Activated gamma-delta T cell treated with Interleukin-2 at 50 U/mL for 16 hours (primary cell): ENCODE measurements at regions not wholly inside any gene's neighbourhood (a gene's known extent, or its start where the extent isn't known, plus 50 kb on each side); places are given as distances from the start of the nearest gene placed in this dataset.

Source experiments
- DNase-seq: peaks from one replicate; pipeline ENCODE4 v3.0.0-alpha.2; 2020

GRCh38 chr9:1598270-1598669, 416.9 kb upstream of the SMARCA2 start:
- no peak for DNase-seq

GRCh38 chr9:1599961-1600360, 415.2 kb upstream of the SMARCA2 start:
- no peak for DNase-seq

- DNase-seq = no peak
Measured at GRCh38 chr9:1604942-1605560, 410.1 kb upstream of the SMARCA2 start.

DNA sequence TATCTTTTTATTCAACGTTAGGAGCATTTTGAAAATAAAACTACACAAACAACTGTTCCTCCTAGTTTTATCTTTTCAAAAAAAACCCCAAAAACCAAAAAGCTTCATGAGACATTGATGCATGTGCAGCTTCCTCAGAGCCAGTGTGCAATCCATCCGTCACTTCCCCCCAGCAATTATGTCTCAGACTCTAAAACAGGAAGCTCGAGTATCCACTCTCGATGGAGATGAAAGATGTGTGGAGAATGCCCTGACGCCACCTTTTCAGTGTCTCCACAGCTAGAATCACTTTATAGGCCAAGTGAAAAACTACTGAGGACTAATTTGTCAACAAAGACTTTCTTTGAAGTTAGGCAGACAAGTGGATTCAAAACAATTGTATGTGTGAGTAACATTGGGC, 408.9 kb upstream of the SMARCA2 start:
- DNase-seq = no peak

- DNase-seq = no peak
Measured at GRCh38 chr9:1612886-1613285, 402.3 kb upstream of the SMARCA2 start.

DNA sequence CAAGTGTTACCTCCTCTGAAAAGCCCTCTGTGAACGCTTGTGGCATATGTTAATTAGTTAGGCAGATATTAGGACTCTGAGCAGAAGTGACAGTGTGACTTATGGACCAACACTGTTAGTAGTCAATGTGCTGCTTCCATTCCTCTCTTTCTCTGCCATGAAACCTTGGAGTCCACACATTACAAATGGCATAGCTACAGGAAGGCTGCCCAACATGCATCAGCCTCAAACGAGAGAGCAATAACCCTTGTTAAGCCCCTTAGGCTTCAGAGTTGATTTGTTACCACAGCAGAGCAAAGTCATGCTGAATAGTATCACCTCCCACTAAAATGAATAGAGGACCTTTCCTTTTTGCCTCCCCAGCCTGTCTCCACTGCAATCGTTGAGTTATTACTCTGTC, 397.7 kb upstream of the SMARCA2 start:
- no peak for DNase-seq

- DNase-seq = no peak
Measured at GRCh38 chr9:1619915-1620710, 395.0 kb upstream of the SMARCA2 start.

GRCh38 chr9:1637401-1637800, 377.7 kb upstream of the SMARCA2 start:
- no peak for DNase-seq

- DNase-seq = no peak
Measured at GRCh38 chr9:1639166-1639565, 376.0 kb upstream of the SMARCA2 start.

DNA sequence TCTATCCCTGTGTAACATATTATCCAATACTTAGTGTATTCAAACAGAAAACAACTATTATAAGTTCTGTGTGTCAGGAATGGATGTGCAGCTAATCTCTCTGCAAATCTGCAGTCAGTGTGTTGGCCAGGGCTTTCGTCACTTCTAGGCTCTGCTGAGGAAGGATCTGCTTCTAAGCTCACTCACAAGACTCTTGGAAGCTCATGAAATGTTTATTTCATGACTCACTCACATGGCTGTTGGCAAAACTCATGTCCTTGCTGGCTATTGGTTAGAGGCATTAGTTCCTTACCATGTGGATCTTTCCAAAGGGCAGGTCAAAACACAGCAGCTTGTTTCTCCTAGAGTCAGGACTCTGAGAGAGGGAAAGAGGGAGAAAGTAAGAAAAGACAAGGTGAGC, 367.4 kb upstream of the SMARCA2 start:
- DNase-seq = no peak

DNA sequence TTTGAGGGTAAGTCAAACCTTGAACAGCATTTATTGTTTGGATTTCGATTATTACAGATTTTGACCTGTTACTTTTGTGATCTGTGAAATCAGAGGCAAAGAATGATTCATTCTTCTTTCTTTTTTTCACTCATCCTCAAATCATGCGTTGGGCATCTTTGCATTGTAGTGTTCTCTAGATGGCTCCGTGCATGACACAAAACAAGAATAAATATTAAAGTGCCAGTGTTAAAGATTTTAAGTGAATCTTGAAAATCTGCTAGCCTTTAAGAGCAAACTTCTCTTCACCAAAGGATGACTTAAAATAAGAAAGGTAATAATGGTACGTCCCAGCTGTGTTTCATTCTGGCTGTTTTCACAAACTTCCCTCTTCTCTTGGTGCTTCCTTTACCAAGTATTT, 361.9 kb upstream of the SMARCA2 start:
- DNase-seq = no peak

DNA sequence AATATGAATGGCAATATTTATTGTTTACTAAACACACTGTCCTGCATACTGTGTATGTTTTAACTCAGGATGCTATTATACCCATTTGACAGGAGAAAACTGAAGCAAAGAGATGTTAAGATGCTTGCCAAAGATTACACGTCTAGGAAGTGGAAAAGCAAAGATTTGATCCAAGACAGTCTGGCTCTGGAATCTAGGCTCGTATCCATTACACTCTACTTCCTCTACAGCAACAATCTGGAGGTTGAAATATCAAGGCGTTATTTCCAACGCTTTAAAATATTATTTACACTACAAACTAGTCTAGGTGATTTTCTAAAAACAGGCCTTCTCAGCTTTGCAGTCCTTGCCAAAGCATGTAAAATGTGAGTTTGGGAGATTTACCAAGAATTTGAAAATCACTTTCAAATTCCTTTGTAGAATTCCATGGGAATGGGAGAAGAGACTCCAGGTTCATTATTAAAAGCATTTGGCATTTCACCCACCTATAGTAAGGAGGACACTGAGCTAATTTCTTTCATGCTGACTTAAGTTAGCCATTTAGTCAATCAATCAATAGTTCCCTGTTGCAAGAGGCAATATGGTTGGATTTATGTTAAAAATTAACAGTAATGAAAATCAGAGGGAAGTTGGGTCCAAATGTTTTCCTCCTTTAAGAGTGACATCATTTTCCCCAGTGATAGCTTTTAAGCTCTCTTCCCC, 356.3 kb upstream of the SMARCA2 start:
- no peak for DNase-seq

DNA sequence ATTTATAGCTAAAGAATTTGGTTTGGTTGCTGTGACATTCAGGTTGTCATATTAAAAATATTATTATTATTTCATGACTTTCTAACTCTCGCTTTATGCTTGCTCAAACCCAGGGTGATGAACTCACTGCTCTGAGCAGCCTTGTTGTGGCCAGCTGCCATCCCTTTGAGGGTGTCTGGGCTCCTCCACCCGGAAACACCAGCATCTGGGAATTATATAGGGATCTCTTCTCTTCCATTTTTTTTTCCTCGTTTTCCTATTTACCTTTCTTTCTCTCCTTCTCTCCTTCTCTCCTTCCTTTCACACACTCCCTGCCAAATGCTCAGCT, 355.8 kb upstream of the SMARCA2 start:
- DNase-seq = no peak

GRCh38 chr9:1668441-1668840, 346.7 kb upstream of the SMARCA2 start:
- DNase-seq = no peak

GRCh38 chr9:1673300-1673699, 341.8 kb upstream of the SMARCA2 start:
- DNase-seq = no peak

GRCh38 chr9:1676771-1677170, 338.4 kb upstream of the SMARCA2 start:
- DNase-seq = no peak

- DNase-seq = no peak
Measured at GRCh38 chr9:1683951-1684350, 331.2 kb upstream of the SMARCA2 start.

GRCh38 chr9:1698991-1699390, 316.2 kb upstream of the SMARCA2 start:
- DNase-seq = no peak

GRCh38 chr9:1701113-1701512, 314.0 kb upstream of the SMARCA2 start:
- DNase-seq = no peak

DNA sequence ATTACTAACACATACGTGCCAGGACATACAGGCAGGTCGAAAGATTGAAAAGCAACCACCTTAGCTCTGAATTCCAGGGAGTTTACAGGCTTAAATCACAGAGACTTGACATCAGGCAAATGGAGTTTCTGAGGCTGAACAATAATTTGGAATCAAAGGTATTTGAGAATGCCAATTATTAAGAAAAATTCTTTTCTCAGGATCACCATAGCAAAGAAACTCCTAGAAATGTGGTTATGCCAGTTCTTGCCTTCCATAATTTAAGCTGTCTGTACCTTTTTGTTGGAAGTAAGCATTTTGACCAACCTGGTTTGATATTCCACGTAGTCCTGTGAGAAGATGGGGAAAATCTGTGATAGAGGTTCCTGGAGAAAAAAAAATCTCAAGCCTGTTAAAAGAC, 312.4 kb upstream of the SMARCA2 start:
- DNase-seq = no peak

- DNase-seq = no peak
Measured at GRCh38 chr9:1707291-1707690, 307.9 kb upstream of the SMARCA2 start.

GRCh38 chr9:1708219-1708618, 306.9 kb upstream of the SMARCA2 start:
- no peak for DNase-seq

DNA sequence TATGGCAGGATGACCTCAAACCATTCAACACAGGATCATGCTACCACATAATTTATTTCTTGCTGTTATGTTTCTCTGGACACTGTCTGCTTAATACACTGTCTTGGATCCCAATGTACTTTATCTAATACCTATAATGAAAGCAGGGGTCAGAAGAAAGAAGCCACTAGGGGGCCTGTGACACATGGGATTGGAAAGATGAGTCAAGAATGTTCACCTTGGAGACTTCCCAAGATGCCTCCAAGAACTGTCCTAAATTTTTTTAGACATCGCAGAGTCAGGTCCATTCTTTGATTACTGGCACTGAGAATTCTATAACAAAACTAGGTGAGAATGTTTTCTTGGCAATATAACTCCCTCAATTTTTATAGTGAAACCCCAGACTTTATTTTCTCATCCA, 305.8 kb upstream of the SMARCA2 start:
- DNase-seq = no peak

DNA sequence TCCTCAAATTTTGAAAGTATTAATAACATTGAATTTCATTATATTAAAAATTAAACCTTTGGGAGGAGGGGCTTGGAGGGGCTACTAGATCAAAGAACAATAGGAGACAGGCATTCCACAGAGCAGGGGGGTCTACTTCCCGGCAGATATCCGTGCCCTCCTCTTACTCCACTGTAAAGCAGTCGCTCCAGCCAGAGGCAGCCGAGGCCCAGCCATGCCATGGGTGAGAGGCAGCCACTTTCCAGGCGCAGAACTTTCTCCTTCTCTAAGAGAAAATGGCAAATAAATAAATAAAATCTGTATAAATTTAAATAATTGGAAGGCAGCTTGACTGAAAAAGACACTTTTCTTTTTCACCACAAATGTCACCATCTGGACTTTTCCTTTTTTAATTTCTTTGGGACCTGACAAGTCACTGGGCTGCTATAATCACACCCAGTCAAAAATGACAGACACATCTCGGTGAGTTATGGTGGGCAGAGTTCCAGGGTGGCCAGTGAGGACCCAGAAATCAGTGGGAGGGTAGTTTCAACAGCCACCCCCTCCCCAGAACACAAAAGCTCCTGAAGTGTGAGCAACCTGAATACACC, 302.2 kb upstream of the SMARCA2 start:
- no peak for DNase-seq
